Neuronal stem cell (in vitro differentiated cells): ENCODE measurements at regions not wholly inside any gene's neighbourhood (a gene's known extent, or its start where the extent isn't known, plus 50 kb on each side); places are given as distances from the start of the nearest gene placed in this dataset.

Experiments used
- DNase-seq: peaks from one replicate; pipeline ENCODE4 v3.0.0-alpha.2; 2013; ENCODE audit warnings: low spot score
- H2AFZ ChIP-seq: one replicate; pipeline ENCODE4 v1.6.1; 2013; ENCODE audit warnings: mild to moderate bottlenecking, low read length, inconsistent platforms
- H2AK5ac ChIP-seq: 2 replicates; pipeline ENCODE4 v1.6.1; 2013; ENCODE audit warnings: low read depth, mild to moderate bottlenecking, inconsistent platforms, low read length, moderate library complexity, mixed read lengths
- H2BK120ac ChIP-seq: 2 replicates; pipeline ENCODE4 v1.6.1; 2013; ENCODE audit warnings: low read depth, mild to moderate bottlenecking, inconsistent platforms, low read length, moderate library complexity, mixed read lengths
- H2BK12ac ChIP-seq: one replicate; pipeline ENCODE4 v1.6.1; 2013; ENCODE audit warnings: low read length, inconsistent platforms
- H2BK15ac ChIP-seq: 2 replicates; pipeline ENCODE4 v1.6.1; 2013; ENCODE audit warnings: mild to moderate bottlenecking, low read length, inconsistent platforms, mixed read lengths
- H2BK5ac ChIP-seq: one replicate; pipeline ENCODE4 v1.6.1; 2013; ENCODE audit warnings: inconsistent platforms, mild to moderate bottlenecking, low read length, moderate library complexity
- H3K14ac ChIP-seq: one replicate; pipeline ENCODE4 v1.6.1; 2013; ENCODE audit warnings: low read length, inconsistent platforms
- H3K18ac ChIP-seq: 2 replicates; pipeline ENCODE4 v1.6.1; 2013; ENCODE audit warnings: low read length, inconsistent platforms
- H3K23ac ChIP-seq: 2 replicates; pipeline ENCODE4 v1.6.1; 2013; ENCODE audit warnings: low read depth, mild to moderate bottlenecking, mixed read lengths, low read length, inconsistent platforms; ENCODE audit not compliant: poor library complexity
- H3K27ac ChIP-seq: replicated peaks from 3 replicates; pipeline ENCODE4 v1.5.1; 2013; ENCODE audit warnings: low read length, inconsistent platforms
- H3K27me3 ChIP-seq, 3 experiments: 2 replicates each; pipeline ENCODE4 v1.6.1; 2013; ENCODE audit warnings: low read length in 3 of 3, mild to moderate bottlenecking in 2 of 3, inconsistent platforms in 1 of 3, low read depth in 1 of 3, mixed read lengths in 1 of 3, moderate library complexity in 1 of 3; ENCODE audit not compliant: control insufficient read depth in 3 of 3, insufficient read depth in 3 of 3
- H3K36me3 ChIP-seq, 2 donors: replicated peaks in 1 of 2; 2 replicates each; pipeline ENCODE4 v1.6.1; 2013; ENCODE audit warnings: low read length in 2 of 2; ENCODE audit not compliant: control insufficient read depth in 2 of 2, insufficient read depth in 2 of 2
- H3K4ac ChIP-seq: 2 replicates; pipeline ENCODE4 v1.6.1; 2013; ENCODE audit warnings: inconsistent platforms, mild to moderate bottlenecking, low read length, moderate library complexity
- H3K4me1 ChIP-seq, 2 donors: 1 replicate in 1 of 2; 2 replicates in 1 of 2; pipeline ENCODE4 v1.6.1; 2013; ENCODE audit warnings: low read length in 2 of 2, low read depth in 1 of 2; ENCODE audit not compliant: control insufficient read depth in 2 of 2, insufficient read depth in 1 of 2
- H3K4me2 ChIP-seq: one replicate; pipeline ENCODE4 v1.6.1; 2013; ENCODE audit warnings: mild to moderate bottlenecking, low read length, inconsistent platforms; ENCODE audit not compliant: insufficient read depth, poor library complexity, severe bottlenecking
- H3K4me3 ChIP-seq, 2 donors: 2 replicates each; pipeline ENCODE4 v1.5.1; 2013; ENCODE audit warnings: low read length in 2 of 2, mild to moderate bottlenecking in 2 of 2, inconsistent platforms in 1 of 2, moderate library complexity in 1 of 2
- H3K79me1 ChIP-seq: one replicate; pipeline ENCODE4 v1.6.1; 2013; ENCODE audit warnings: low read depth, mild to moderate bottlenecking, inconsistent platforms, low read length, moderate library complexity
- H3K9ac ChIP-seq: one replicate; pipeline ENCODE4 v1.6.1; 2013; ENCODE audit warnings: mild to moderate bottlenecking, low read depth, low read length, inconsistent platforms; ENCODE audit not compliant: poor library complexity
- H3K9me3 ChIP-seq, 2 donors: replicated peaks in 1 of 2; 2 replicates each; pipeline versions ENCODE3 to v1.6.1; 2013; ENCODE audit warnings: low read length in 2 of 2, mild to moderate bottlenecking in 2 of 2, inconsistent platforms in 1 of 2, low read depth in 1 of 2, mixed read lengths in 1 of 2, moderate library complexity in 1 of 2; ENCODE audit not compliant: control insufficient read depth in 2 of 2, insufficient read depth in 1 of 2
- H4K8ac ChIP-seq: one replicate; pipeline ENCODE4 v1.6.1; 2013; ENCODE audit warnings: low read depth, mild to moderate bottlenecking, inconsistent platforms, low read length, moderate library complexity
- H4K91ac ChIP-seq: one replicate; pipeline ENCODE4 v1.6.1; 2013; ENCODE audit warnings: low read length, low read depth, mild to moderate bottlenecking, inconsistent platforms; ENCODE audit not compliant: poor library complexity
- WGBS, 2 donors: extraction: QIAGEN DNeasy Blood & Tissue Kit; methylation state at CpG; one replicate each; pipeline ENCODE4 v1.1.7; 2013; ENCODE audit warnings: missing lambda C conversion rate in 2 of 2, mixed read lengths in 1 of 2; ENCODE audit not compliant: insufficient read length in 2 of 2, insufficient replicate concordance in 1 of 2; ENCODE audit errors: extremely low coverage in 2 of 2; 5-methylcytosine and 5-hydroxymethylcytosine counted together

DNA sequence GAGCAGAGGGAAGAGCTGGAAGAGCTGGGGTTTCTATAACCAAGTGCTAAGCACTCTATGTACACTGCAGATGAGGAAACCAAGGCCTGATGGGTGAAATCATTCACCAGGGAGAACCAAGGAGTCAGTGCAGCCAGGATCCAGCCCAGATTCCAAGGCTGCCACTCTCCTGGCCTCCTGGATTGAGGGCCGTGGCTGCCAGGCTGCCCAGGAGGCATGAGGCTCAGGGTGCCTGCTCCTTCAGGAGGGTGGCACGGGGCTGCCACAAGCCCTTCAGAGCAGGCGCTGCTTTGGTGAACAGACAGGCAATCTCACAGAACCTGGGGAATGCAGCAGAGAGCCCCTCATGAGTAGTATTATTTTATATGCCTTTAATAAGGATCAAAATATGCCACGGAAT lies 293.7 kb upstream of the HDAC4 start:
- H4K8ac ChIP-seq: no peak overlapping the region
- no peak overlapping the region for H3K27ac ChIP-seq
- no peak overlapping the region for H3K4me2 ChIP-seq
- no peak overlapping the region for H2AK5ac ChIP-seq
- WGBS, 2 donors: no CpG with 5 or more reads among the region's 4 CpGs
- no peaks in the 10 kb centered on the region for H3K9me3 ChIP-seq
- no peak for DNase-seq
- no peak overlapping the region for H3K14ac ChIP-seq
- no peak overlapping the region for H3K9ac ChIP-seq
- H2AFZ ChIP-seq: no peak overlapping the region
- H3K27me3 ChIP-seq: no peaks in the 10 kb centered on the region
- H3K23ac ChIP-seq: no peak overlapping the region
- no peak overlapping the region for H2BK120ac ChIP-seq
- no peaks in the 10 kb centered on the region for H3K36me3 ChIP-seq
- no peak overlapping the region for H4K91ac ChIP-seq
- H3K79me1 ChIP-seq: no peaks in the 10 kb centered on the region
- H3K4me3 ChIP-seq: peak overlapping the region in 1 of 2 donors; percentile 31
- no peak overlapping the region for H2BK12ac ChIP-seq
- H3K4ac ChIP-seq: no peak overlapping the region
- no peak overlapping the region for H3K18ac ChIP-seq
- H2BK15ac ChIP-seq: no peak overlapping the region
- H2BK5ac ChIP-seq: no peak overlapping the region
- peaks cover 0 to 7% of the 10 kb centered on the region in 2 donors for H3K4me1 ChIP-seq

DNA sequence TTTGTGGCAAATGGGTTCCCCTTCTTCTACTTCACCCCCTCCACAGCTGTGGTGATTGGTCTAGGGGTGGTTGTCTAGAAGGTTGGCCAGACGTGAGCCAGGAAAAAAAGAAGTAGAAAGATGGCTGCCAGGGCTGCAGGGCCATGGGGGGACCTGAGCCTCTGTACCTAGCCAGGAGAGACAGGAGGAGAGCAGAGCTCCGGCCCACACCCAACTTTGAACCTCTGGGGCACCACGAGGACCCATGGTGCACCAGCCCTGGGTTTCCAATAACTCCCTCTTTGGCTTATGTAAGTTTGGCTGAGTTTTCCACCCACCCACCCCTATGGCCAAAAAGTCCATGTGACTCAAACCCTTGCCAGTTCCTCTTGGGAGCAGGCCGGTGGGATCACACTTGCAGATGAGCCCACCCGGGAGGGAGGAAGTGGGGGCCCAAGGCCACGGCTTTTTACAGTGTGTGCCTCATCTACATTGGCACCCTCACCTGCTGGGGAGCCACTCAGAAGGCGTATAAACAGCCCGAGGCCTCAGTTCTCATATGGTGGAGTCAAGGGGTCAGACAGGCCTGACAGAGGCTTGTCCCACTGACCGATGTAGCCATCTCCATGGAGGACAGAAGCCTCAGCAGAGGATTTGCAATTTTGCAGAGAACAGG lies 293.1 kb upstream of the HDAC4 start:
- no CpG with 5 or more reads among the region's 9 CpGs for WGBS, 2 donors
- Histone ChIP-seq H3K9ac (no peak overlapping the region), H2AK5ac (no peak overlapping the region), H3K27ac (no peak overlapping the region), H3K4me2 (no peak overlapping the region), H4K8ac (no peak overlapping the region), H3K4me1 (peaks cover 0 to 7% of the 10 kb centered on the region in 2 donors), H4K91ac (no peak overlapping the region), H2BK5ac (no peak overlapping the region), H3K27me3 (no peaks in the 10 kb centered on the region), H3K9me3 (no peaks in the 10 kb centered on the region), H2BK120ac (no peak overlapping the region), H2AFZ (no peak overlapping the region), H3K14ac (no peak overlapping the region), H3K23ac (no peak overlapping the region), H3K36me3 (no peaks in the 10 kb centered on the region), H3K4me3 (no peak overlapping the region), H3K79me1 (no peaks in the 10 kb centered on the region), H2BK15ac (no peak overlapping the region), H3K18ac (no peak overlapping the region), H2BK12ac (no peak overlapping the region), H3K4ac (no peak overlapping the region)
- DNase-seq: no peak

DNA sequence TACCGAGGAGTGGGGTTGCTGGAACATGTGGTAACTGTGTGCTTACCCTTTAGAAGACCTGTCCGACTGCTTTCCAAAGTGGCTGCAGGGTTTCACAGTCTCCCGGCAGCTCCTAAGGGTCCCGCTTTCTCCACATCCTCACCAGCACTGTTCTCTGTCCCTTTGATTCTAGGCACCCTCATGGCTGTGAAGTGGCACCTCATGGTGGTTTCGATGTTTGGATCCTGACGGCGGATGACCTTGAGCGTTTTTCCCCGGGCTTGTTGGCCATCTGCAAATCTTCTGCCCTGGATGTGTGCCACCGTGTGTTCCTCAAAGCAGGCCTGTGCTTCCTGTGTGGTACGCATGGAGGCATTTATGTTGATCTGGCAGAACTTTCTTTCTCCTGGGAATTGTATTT lies 292.5 kb upstream of the HDAC4 start:
- Histone ChIP-seq H3K18ac (no peak overlapping the region), H3K4me3 (no peak overlapping the region), H2BK120ac (no peak overlapping the region), H3K14ac (no peak overlapping the region), H3K9ac (no peak overlapping the region), H2BK5ac (no peak overlapping the region), H3K27ac (no peak overlapping the region), H2BK15ac (no peak overlapping the region), H3K4me2 (no peak overlapping the region), H2BK12ac (no peak overlapping the region), H3K4me1 (peaks cover 0 to 7% of the 10 kb centered on the region in 2 donors), H2AFZ (no peak overlapping the region), H3K27me3 (no peaks in the 10 kb centered on the region), H3K79me1 (no peaks in the 10 kb centered on the region), H4K8ac (no peak overlapping the region), H3K36me3 (no peaks in the 10 kb centered on the region), H2AK5ac (no peak overlapping the region), H4K91ac (no peak overlapping the region), H3K23ac (no peak overlapping the region), H3K4ac (no peak overlapping the region), H3K9me3 (no peaks in the 10 kb centered on the region)
- no CpG with 5 or more reads among the region's 11 CpGs for WGBS, 2 donors
- no peak for DNase-seq

DNA sequence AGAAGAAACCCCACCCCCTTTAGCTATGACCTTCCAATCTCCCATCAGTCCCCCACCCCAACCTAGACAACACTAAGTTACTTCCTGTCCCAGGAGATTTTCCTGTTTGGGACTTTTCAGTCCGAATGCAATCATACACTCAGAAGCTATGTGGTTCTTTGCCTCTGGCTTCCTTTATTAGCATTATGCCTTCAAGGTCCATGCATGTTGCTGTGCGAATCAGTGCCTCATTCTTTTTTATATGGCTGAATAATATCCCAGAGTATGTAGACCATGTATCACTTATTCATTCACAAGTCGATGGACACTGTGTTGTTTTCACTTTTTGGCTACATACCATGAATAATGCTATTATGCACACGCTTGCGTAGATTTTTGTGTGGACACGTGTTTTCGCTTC lies 292.1 kb upstream of the HDAC4 start:
- no peaks in the 10 kb centered on the region for H3K9me3 ChIP-seq
- no peak for DNase-seq
- H4K8ac ChIP-seq: no peak overlapping the region
- no peak overlapping the region for H3K18ac ChIP-seq
- no peak overlapping the region for H3K27ac ChIP-seq
- no peaks in the 10 kb centered on the region for H3K27me3 ChIP-seq
- no peak overlapping the region for H2AFZ ChIP-seq
- H3K4me2 ChIP-seq: no peak overlapping the region
- no peak overlapping the region for H4K91ac ChIP-seq
- no peaks in the 10 kb centered on the region for H3K36me3 ChIP-seq
- H2BK120ac ChIP-seq: no peak overlapping the region
- H2BK12ac ChIP-seq: no peak overlapping the region
- no peak overlapping the region for H3K4ac ChIP-seq
- H2BK5ac ChIP-seq: no peak overlapping the region
- peaks cover 0 to 7% of the 10 kb centered on the region in 2 donors for H3K4me1 ChIP-seq
- H2BK15ac ChIP-seq: no peak overlapping the region
- no peak overlapping the region for H2AK5ac ChIP-seq
- no CpG with 5 or more reads among the region's 7 CpGs for WGBS, 2 donors
- H3K14ac ChIP-seq: no peak overlapping the region
- H3K79me1 ChIP-seq: no peaks in the 10 kb centered on the region
- H3K9ac ChIP-seq: no peak overlapping the region
- H3K4me3 ChIP-seq: no peak overlapping the region
- no peak overlapping the region for H3K23ac ChIP-seq
